GM18870 (cell line): ENCODE measurements at regions not wholly inside any gene's neighbourhood (a gene's known extent, or its start where the extent isn't known, plus 50 kb on each side); places are given as distances from the start of the nearest gene placed in this dataset.
"Not testable (repeated sequence)": the region's sequence is repeated elsewhere in the genome, so short reads cannot be mapped to it uniquely, and the experiment has no call there.

Source experiments
- ATAC-seq: cut with Tn5 transposase; IDR thresholded peaks from one replicate; pipeline ENCODE4 v1.9.1; 2021; ENCODE audit warnings: moderate library complexity; ENCODE audit not compliant: unreplicated experiment

- ATAC-seq = no peak
These were observed 507.6 kb upstream of the NRSN1 start for GRCh38 chr6:23618366-23618765.

- ATAC-seq = no peak
These were observed 505.1 kb upstream of the NRSN1 start for GRCh38 chr6:23620911-23621401.

- no peak for ATAC-seq
These were observed 495.0 kb upstream of the NRSN1 start for GRCh38 chr6:23630726-23631635.

GRCh38 chr6:23633996-23634395 lies 492.0 kb upstream of the NRSN1 start:
- ATAC-seq = no peak

GRCh38 chr6:23635150-23635549 lies 490.9 kb upstream of the NRSN1 start:
- no peak for ATAC-seq

DNA sequence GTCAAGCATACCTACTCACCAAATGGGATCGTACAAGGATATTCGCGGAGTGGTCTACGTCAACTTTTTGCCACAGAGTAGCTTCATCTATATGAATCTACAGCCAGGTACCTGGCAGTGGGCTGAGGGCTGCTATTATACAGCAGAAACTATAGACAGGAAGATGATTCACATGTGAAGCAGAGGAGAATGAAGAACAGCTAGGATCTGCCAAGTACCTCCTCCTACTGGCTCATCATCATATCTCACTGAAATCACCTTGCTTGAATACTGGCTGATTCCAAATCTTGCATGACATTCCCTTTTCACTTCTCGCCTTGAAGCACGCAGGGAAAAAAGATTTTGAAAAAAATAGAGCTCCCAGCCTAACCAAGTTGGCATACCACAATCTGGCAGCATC lies 488.7 kb upstream of the NRSN1 start:
- ATAC-seq = no peak

DNA sequence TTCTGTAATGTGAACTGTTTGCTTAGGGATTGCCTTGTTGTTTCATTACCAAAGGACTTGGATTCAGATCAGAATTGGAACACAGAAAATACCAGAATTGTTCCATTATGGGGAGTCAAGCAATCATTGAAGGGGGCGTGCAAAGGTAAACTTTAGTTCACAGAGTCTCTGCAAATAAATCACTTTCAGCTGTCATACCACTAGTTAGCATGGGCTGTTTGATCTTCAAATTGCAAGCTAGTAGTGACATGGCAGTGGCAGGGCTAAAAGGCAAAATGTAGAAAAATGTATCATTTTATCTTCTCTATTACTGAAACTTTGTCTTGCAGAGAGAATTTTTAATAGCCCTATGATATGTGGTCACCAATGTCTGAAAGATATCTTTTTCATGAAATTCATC lies 483.2 kb upstream of the NRSN1 start:
- ATAC-seq = no peak

GRCh38 chr6:23647045-23647444 lies 479.0 kb upstream of the NRSN1 start:
- no peak for ATAC-seq

- ATAC-seq = no peak
These were observed 475.3 kb upstream of the NRSN1 start for GRCh38 chr6:23650676-23651075.

- ATAC-seq = no peak
These were observed 471.3 kb upstream of the NRSN1 start for GRCh38 chr6:23654745-23655144.

GRCh38 chr6:23655525-23655924 lies 470.5 kb upstream of the NRSN1 start:
- no peak for ATAC-seq

- no peak for ATAC-seq
These were observed 469.5 kb upstream of the NRSN1 start for GRCh38 chr6:23656255-23657194.

DNA sequence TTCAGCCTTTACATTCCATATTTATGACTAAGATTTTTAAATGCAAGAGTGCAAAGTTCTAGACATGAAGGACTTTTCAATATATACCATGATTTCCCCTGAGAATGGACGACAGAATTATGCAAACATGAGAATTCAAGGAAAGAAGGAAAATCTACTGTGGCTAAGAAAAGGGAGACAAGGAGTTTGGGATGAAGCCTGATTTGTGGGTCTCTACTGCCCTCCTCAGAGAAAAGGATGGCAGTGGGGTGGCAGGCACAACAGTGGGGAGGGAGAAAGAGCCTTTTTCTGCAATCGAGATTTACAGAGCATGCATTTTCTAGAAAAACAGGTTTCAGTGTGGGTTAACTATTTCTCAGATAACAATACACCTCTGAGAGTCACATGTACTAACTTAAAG lies 466.9 kb upstream of the NRSN1 start:
- ATAC-seq = no peak

- ATAC-seq = no peak
These were observed 464.5 kb upstream of the NRSN1 start for GRCh38 chr6:23661549-23661948.

- no peak for ATAC-seq
These were observed 462.9 kb upstream of the NRSN1 start for GRCh38 chr6:23663096-23663495.

DNA sequence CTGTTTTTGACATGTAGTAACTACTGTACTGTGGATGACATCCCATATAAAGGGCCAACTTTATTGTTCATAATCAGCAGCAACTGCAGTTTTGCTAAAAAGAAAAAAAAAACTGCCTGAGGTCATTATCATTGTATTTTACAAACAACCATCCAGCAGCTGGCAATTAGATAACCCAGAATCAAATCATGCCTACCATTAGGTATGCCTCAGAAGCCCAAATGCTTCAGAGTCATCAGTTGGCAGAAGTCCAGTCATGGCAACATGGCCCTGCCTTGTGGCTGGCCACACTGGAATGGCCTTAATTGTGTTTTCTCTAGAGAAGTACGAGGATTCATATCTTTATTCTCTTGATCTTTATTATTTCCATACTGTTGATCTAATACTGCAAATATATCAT lies 462.4 kb upstream of the NRSN1 start:
- no peak for ATAC-seq

DNA sequence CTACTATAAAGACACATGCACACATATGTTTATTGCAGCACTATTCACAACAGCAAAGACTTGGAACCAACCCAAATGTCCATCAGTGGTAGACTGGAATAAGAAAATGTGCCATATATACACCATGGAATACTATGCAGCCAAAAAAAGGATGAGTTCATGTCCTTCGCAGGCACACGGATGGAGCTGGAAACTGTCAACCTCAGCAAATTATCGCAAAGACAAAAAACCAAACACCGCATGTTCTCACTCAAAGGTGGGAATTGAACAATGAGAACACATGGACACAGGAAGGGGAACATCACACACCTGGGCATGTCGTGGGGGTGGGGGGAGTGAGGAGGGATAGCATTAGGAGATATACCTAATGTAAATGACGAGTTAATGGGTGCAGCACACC lies 460.1 kb upstream of the NRSN1 start:
- not testable (repeated sequence) for ATAC-seq

GRCh38 chr6:23672737-23673136 lies 453.3 kb upstream of the NRSN1 start:
- no peak for ATAC-seq

- no peak for ATAC-seq
These were observed 447.4 kb upstream of the NRSN1 start for GRCh38 chr6:23678626-23679025.

DNA sequence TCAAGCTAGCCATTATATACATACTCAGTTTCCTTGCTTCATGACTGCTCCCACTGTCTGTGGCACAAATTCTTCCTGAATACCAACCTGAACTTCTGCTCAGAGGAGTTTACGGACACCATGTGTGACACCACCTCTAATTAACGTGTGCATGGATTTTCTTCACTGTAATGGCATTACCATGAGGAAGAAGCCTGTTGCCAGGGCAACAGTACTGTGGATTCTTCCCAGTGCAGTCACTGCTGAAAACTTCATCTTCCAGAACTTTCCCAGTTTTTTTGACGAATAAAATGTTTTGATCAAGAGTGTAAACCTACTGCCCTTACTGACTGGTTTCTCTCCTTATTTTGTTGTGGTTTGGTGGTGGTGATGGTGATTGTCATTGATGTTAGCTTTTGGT lies 444.3 kb upstream of the NRSN1 start:
- no peak for ATAC-seq

- no peak for ATAC-seq
These were observed 437.4 kb upstream of the NRSN1 start for GRCh38 chr6:23688650-23689049.
